ENCODE measurements at regions not wholly inside any gene's neighbourhood (a gene's known extent, or its start where the extent isn't known, plus 50 kb on each side); places are given as distances from the start of the nearest gene placed in this dataset.
A peak's percentile ranks its signal among the peaks of the same experiment; 100 is the strongest.
"Not testable (repeated sequence)": the region's sequence is repeated elsewhere in the genome, so short reads cannot be mapped to it uniquely, and the experiment has no call there.

DNA sequence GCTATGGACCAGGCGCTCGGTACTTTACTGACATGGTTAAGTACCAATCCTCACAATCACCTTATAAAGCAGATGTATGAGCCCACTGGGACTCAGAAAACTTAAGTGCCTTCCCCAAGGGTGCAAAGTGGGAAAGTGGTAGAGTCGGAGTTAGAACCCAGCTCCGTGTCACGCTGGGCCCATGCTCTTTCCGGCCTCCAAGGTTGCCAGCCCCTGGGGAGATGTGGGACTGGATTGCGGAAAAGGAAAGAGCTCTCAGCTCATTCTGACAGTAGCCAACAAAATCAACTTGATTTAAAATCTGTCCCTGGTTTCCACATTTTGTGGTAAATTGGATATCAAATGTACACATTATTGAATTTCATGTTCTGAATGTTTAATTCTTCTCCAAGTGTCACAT lies 403.8 kb downstream of the DCDC2C start:
- H3K4me3 ChIP-seq (ENCODE audit: low read length): no peak overlapping the region
- no peak for DNase-seq (ENCODE audit: low read depth, low spot score)

DNA sequence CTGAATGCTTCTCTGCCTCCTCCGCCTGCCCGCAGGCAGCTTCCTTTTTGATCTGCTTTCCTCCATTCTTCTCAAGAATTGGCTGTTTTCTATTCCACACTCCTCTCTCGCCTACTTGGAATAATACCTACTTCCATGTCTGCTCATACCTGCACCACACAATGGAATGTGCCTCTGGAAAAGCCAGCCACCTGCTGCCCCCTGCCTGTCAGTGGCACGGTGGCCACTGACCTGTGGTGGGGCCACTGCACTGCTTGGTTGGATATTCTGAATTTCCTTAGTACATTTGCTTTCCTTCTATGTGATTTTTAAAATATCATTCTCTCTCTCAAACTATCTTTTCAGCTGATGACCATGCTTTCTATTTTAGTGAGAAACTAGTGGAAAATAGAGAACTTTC lies 406.9 kb downstream of the DCDC2C start:
- no peak for DNase-seq (ENCODE audit: low read depth, low spot score)
- no peak overlapping the region for H3K4me3 ChIP-seq (ENCODE audit: low read length)

DNA sequence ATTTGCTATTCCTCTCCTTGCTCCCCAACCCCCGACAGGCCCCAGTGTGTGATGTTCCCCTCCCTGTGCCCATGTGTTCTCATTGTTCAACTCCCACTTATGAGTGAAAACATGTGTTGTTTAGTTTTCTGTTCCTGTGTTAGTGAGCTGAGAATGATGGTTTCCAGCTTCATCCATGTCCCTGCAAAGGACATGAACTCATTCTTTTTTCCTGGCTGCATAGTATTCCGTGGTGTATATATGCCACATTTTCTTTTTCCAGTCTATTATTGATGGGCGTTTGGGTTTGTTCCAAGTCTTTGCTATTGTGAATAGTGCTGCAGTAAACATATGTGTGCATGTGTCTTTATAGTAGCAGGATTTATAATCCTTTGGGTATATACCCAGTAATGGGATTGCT lies 412.1 kb downstream of the DCDC2C start:
- DNase-seq (ENCODE audit: low read depth, low spot score); H3K4me3 ChIP-seq (ENCODE audit: low read length): not testable (repeated sequence)

DNA sequence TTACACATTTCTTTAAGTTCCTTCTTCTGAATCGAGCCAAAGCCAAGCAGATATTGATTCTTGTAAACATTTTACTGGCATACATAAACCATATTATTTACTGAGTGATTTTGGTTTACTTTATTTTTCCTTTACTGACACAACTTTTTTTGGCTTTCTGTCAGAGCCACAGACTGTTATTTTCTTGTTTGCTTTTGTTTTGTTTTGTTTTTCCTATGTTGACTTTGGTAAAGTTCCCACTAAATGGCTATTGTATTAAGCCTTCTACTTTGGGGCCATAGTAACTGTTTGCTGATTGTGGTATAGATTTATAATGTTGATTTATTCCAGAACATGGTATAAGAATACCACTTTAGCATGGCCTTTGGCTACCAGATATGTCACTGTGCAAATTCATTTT lies 419.4 kb downstream of the DCDC2C start:
- H3K4me3 ChIP-seq (ENCODE audit: low read length): no peak overlapping the region
- no peak for DNase-seq (ENCODE audit: low read depth, low spot score)

DNA sequence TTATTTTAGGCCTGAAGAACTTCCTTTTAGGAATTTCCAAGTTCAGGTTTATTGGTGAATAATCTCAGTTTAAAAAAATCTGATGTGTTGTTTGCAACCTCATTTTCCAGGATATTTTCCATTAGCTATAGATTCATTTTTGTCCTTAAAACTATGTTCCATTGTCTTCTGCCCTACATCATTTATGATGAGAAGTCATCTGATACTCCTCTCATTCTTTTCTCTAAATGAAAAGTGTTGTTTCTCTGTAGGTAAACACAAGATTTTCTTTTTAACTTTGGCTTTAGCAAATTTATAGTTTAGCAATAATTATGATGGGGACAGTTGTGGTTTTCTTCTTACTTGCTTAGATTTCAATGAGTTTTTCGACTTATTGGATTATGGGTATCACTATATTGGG lies 427.3 kb downstream of the DCDC2C start:
- no peak overlapping the region for H3K4me3 ChIP-seq (ENCODE audit: low read length)
- no peak for DNase-seq (ENCODE audit: low read depth, low spot score)

DNA sequence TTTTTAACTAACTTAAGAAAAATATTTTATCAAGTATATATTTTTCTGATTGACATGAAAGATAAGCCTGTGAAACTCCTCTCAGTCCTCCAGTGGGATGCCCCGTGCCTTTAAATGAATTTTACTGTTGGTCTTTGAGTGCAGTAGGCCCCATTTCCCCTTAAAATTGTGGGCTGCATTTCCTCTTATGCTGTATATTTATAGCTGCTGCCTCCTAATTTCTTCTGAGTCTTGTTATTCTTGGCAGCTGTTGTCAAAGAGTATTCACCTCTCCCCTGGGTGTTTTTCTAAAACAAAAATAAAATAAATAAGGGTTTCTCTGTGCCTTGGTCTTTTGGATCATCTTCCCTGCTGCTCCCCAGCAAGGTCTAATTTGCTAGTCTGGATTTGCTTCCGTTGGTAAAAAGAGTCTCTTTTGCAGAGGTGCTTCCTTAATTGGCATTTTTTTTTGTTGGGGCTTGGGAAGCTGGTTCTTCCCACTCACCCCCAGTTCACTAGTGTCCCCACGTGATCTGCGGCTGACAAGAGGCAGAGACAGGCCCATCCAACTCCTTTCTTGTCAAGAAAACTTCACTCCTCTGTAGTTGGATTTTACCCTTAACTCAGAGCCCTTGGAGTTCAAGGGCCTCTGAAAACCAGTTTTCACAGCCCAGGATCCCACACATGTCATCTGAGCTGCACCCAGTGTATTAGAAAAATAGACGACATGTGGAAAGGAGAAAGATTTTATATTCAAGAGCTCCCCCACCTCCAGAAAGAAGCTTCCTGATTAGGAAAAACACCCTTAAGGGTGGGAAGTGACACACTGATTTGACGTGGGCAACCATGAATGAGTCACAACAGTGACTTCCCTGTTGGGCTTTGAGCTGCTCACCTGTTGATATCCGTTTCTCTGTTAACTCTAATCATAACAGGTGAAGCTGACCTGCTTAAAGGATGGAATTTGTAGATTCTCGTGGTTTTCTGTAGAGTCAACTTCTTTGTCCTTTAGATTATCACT lies 431.5 kb downstream of the DCDC2C start:
- H3K4me3 ChIP-seq (ENCODE audit: low read length): no peak overlapping the region
- DNase-seq (ENCODE audit: low read depth, low spot score): no peak

DNA sequence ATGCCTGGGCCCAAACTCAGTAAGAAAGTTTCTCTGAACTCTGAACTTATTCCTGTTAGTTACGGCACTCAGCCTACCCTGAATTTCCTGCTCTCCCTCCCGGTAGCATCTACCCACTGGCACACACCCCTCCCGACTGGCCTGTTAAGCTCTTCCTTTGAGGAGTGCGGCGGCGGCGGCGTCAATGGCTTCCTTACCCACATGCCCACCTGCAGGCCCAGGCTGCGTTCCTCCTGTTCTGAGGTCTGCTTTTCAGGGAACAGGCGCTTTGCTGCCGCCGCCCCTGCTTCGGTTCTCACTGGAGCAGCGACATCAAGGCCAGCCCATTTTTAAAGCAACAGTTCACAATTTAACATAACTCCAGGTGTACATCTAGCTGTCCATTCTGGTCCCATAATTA lies 432.4 kb downstream of the DCDC2C start:
- H3K4me3 ChIP-seq (ENCODE audit: low read length): no peak overlapping the region
- no peak for DNase-seq (ENCODE audit: low read depth, low spot score)

DNA sequence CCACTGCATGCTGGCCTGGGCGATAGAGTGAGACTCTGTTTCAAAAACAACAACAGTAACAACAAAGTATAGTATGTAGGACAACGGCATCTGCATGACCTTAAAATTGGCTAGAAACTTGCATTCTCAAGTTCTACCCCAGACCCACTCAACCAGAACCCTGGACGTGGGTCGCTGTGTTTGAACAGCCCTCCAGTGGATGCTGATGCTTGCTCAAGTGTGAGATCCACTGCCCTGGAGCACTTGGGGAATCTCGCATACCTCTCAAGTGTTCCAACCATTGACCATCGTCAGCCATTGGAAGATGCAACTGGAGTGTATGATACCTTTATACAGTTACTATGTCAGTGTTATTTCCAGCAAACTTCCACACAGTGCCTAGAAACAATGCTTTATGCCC lies 435.9 kb downstream of the DCDC2C start:
- no peak for DNase-seq (ENCODE audit: low read depth, low spot score)

DNA sequence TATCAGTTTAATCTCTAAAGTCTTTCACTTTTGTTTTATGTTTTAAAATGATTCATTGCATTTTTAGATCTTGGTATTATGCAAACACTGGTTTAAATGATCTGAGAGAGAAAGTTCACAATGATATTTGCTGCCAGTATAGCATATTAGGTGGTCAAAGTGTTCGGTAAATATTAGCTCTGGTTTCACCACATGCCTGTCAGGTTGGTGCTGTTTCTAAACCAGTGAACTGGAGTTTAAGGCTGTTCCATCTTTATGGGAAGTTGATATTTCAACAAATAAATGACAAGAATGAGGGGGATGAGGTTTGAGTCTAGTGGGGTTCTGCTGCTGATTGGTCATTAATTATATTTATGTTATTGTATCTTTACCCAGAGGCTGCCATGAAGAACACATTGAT lies 436.4 kb downstream of the DCDC2C start:
- no peak for DNase-seq (ENCODE audit: low read depth, low spot score)
- H3K4me3 ChIP-seq (ENCODE audit: low read length): no peak overlapping the region

More for the DNA sequence above, 435.9 kb downstream of the DCDC2C start:
- H3K4me3 ChIP-seq (ENCODE audit: low read length): no peak overlapping the region

DNA sequence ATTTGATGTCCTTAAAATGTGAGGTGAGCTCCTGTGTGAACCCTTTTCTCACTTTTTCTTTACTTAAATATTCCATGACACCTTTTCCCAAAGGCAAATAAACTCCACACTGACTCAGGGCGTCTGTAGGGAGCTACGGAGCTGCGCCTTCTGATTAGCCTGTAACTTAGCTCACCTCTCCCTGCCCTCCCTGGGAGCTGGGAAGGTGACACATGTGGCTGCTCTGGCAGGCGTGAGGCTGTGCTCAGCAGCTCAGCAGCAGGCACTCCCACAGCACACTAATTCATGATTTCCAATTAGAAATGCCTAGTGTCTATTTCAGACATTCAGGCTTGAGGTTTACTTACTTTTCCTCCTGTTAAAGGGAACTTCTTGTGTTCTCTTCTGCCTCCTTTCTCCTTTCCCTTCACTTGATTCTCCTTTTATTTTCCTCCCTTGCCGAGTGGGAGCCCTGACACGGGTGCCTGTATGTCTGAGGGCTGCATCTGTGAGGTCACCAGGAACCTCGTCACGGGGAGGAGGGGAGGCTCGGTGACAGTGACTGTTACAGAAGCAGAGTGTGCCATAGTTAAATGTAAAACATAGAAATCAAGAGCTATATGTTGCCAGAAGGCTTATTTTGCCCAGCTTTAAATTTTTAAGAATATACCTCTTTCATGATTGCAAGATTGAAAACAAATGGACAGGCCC lies 437.1 kb downstream of the DCDC2C start:
- no peak for DNase-seq (ENCODE audit: low read depth, low spot score)
- H3K4me3 ChIP-seq (ENCODE audit: low read length): no peak overlapping the region

DNA sequence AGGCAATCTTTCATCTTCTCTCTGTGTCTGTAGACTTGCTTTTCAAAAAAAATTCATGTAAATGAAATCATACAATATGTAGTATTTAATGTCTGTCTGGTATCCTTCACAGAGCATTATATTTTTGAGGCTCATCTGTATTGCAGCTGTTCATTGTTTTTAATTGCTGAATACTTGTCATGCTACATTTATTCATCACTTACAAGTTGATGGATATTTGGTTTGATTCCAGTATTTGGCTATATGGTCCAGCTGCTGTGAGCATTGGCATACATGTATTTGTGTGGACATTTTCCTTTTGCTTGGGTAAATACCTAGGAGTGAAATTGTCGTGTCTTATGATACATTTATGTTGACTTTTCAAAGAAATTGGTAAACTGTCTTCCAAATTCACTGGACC lies 441.4 kb downstream of the DCDC2C start:
- H3K4me3 ChIP-seq (ENCODE audit: low read length): no peak overlapping the region
- DNase-seq (ENCODE audit: low read depth, low spot score): no peak

DNA sequence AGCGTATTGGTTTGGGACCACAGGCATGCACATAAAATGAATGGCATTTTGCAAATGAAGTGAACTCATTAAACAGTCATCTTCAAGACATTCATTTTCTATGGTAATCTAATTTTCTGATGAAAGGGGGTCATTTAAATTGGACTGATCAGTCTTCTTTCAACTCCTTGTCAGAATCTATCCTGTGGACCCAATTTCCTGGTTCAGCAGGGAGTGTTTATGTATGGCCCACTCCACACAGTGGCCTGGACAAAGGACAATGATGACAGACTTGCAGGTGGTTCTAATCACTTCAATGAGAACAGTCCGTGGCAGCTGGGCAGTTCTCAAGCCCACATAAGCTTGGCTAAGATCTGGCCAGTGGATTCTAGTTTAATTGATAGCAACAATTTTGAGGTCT lies 448.1 kb downstream of the DCDC2C start:
- no peak for DNase-seq (ENCODE audit: low read depth, low spot score)
- H3K4me3 ChIP-seq (ENCODE audit: low read length): no peak overlapping the region

DNA sequence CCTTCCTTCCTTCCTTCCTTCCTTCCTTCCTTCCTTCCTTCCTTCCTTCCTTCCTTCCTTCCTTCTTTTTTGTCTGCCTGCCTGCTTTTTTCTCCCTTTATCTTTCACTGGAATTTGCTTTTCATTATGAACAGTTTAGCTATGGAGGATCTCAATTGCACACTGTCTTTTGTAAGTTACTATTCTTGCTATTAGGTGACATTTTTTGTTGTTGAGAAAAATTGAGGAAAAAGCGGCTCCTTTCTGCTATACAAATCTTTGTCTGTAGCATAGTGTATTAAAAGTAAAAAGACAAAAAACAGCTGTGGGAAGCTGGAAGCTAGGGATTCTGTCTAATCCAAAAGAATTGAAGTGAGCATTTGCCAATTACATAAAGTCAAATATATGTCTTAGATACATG lies 448.7 kb downstream of the DCDC2C start:
- no peak overlapping the region for H3K4me3 ChIP-seq (ENCODE audit: low read length)
- DNase-seq (ENCODE audit: low read depth, low spot score): no peak

DNA sequence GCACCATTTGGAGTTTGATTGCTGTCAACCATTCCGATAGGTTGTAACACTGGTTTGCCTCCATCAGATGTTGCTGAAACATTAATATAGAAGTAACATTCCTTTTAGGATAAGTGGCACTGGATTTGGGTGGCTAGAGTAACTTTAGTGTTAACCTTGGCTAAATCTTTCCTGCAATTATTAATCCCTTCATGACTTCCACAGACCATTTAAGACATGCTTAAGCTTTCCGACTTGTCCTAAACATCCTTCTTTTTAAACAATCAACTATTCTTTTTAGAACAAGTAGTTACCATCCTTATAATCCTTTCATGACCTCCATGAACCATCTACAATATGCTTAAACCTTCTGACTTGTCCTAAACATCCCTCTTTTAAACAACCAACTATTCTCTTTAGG lies 465.5 kb downstream of the DCDC2C start:
- H3K4me3 ChIP-seq (ENCODE audit: low read length): no peak overlapping the region
- DNase-seq (ENCODE audit: low read depth, low spot score): no peak

DNA sequence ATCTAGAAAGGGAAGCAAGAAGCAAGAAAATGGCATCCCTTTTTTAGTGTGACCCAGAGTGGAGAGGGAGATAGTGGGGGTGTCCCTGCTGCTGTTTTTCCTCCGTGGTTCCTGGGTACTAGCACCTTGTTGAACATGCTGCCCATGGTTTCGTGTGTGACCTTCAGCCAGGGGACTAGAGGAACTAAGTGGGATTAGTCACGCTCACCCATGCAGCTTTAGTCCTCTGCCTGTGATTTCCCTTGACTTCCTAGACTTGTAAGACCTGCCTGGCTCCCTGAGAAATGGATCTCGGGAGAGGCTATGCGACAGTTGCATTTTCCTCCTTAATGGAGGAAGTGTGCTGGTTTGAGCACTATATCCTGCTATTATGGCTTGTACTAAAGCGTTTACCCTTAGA lies 471.4 kb downstream of the DCDC2C start:
- DNase-seq (ENCODE audit: low read depth, low spot score): no peak
- H3K4me3 ChIP-seq (ENCODE audit: low read length): no peak overlapping the region

DNA sequence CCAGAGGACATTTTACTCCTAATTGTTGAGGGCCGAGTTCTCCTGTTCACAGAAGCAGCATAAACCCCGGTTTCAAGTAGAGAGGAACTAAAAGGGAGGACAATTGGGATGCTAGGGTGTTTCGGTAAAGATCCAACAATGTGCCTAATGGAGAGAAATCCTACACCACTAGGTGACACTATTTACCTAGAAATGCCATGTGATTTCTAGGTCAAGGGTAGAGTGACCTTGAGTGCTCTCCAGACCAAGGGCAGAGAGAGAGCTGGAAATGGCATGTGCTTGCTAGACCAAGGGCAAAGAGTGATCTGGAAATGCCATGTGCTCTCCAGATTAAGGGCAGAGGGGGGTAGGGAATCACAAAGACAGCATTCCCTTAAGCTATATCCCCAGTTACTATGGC lies 472.0 kb downstream of the DCDC2C start:
- no peak for DNase-seq (ENCODE audit: low read depth, low spot score)
- H3K4me3 ChIP-seq (ENCODE audit: low read length): no peak overlapping the region

DNA sequence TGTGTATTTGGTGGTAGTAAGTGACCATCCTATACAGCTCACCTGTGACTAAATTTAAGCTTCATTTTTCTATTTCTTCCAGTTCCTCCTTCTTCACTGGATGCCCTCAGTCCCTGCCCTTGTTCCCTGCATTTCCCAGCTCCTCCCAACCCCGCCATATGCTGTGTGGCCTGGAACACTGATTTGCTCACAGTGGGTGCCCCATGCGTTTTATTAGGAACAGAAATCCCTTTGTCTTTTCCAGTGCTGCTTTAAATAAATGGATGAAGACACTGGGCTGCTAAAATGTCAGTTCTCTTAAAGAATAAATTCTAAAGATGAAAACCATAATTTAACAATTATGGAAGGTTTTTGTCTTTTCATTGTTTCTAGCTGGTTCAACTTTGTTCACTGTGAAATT lies 477.3 kb downstream of the DCDC2C start:
- no peak for DNase-seq (ENCODE audit: low read depth, low spot score)
- H3K4me3 ChIP-seq (ENCODE audit: low read length): no peak overlapping the region

DNA sequence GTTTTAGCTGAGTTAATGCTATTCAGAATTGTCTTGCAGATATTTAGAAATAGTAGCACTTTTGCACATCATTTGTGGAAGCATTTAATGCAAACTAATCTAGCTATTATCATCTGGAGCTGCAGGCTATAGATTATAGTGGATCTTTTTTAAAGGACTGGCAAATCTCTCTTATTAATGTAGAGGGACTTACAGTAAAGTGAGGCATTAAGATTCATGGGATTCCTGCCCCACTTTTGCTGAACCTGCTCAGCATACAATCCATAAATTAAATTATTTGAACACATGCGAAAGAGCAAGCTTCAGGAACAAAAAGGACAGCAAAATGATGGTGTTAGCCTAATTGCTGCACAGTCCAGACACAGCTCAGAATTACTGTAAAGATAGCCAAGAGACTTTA lies 477.7 kb downstream of the DCDC2C start:
- no peak for DNase-seq (ENCODE audit: low read depth, low spot score)
- H3K4me3 ChIP-seq (ENCODE audit: low read length): no peak overlapping the region

DNA sequence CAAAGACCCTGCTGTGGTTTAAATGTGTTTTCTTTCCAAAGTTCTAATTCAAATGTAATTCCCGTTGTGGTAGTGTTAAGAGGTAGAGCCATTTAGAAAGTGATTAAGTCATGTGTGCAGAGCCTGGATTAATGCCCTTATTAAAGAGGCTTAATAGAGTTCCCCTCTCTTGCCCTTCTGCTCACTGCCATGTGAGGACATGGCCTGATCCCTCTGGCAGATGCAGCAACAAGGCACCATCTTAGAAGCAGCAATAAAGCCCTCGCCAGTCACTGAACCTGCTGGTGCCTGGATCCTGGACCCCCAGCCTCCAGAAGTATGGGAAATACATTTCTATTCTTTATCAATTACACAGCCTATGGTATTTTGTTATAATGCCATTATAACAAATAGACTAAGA lies 485.2 kb downstream of the DCDC2C start:
- DNase-seq (ENCODE audit: low read depth, low spot score): no peak
- H3K4me3 ChIP-seq (ENCODE audit: low read length): no peak overlapping the region

DNA sequence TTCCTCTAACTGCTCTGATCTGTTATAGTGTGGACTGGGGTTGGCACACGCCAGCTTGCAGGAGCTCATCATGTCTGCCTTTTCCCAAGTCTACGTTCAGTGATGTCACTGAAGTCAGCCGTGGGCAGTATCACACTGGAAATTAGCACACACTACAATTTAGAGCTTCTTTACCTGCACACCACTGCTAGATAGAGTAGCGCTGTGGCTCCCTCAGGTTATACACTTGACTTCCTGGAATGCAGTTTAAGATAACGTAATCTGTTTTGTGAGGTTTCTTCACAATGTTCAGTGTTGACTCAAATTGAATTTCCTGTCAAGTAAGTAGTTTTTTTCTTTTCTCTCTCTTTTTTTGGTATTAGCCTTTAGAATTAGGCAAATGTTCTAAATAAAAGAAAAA lies 487.2 kb downstream of the DCDC2C start:
- DNase-seq (ENCODE audit: low read depth, low spot score): peak; percentile 3
- no peak overlapping the region for H3K4me3 ChIP-seq (ENCODE audit: low read length)

DNA sequence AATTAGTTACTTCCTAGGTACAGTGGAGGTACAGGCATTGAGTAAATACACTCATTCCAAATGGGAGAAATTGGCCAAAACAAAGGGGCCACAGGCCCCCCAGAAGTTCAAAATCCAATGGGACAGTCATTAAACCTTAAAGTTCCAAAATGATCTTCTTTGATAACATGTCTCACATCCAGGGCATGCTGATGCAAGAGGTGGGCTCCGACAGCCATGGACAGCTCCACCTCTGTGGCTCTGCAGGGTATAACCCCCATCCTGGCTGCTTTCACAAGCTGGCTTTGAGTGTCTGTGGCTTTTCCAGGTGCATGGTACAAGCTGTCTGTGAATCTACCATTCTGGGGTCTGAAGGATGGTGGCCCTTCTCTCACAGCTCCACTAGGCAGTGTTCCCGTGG lies 488.7 kb downstream of the DCDC2C start:
- no peak for DNase-seq (ENCODE audit: low read depth, low spot score)
- H3K4me3 ChIP-seq (ENCODE audit: low read length): no peak overlapping the region

All from Jurkat, Clone E6-1 (cell line).